ENCODE measurements at regions not wholly inside any gene's neighbourhood (a gene's known extent, or its start where the extent isn't known, plus 50 kb on each side); places are given as distances from the start of the nearest gene placed in this dataset.
"Not testable (repeated sequence)": the region's sequence is repeated elsewhere in the genome, so short reads cannot be mapped to it uniquely, and the experiment has no call there.

DNA sequence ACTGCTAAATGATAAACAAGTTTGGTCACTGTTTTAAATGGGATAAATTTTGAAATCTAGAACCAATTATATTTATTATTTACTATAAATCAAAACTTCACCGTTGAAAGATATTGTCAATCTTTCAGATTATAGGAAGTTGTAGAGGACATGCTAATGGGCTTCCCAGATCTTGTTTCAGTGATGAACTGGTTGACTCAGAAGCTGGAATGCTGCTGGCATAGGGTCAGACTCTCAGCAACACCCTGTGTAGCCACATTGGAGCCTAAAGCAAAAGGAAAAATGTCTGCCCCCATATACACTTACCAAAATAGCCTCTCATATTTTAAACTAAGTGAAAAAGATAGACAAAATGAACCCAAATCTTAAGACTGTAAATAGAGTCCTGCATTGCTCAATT is 916.9 kb upstream of the SOX9 start:
- DNase-seq (ENCODE audit: low read depth), result peak; percentile 40

DNA sequence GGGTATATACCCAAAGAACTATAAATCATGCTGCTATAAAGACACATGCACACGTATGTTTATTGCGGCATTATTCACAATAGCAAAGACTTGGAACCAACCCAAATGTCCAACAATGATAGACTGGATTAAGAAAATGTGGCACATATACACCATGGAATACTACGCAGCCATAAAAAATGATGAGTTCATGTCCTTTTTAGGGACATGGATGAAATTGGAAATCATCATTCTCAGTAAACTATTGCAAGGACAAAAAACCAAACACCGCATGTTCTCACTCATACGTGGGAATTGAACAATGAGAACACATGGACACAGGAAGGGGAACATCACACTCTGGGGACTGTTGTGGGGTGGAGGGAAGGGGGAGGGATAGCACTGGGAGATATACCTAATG is 914.9 kb upstream of the SOX9 start:
- DNase-seq (ENCODE audit: low read depth), result not testable (repeated sequence)

DNA sequence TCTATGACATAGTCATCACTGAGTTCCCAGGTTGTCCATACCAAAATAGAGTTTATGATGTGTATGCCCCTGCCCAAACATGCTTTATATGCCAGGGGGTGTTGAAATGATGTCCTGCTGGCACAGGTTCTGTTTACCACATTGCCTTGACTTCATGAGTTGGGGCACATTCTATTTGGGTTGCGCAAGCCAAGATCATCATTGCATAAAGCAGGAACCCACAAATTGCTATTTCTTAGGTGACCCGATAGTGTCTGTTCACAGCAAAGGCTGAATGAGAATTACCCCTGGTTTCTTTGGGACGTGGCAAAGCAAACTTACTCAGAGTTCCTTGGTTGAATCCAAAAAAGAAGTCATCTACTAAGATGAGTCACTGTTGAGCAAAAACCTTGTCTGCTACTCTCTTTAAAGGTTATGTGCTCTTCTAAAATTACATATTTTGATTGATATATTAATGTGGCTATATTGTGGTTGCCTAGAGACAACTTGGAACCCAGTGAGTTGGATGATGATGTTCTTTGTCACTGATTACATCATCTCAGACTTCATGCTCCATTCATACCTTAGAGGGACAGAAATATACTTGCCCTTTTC is 912.6 kb upstream of the SOX9 start:
- peak; percentile 61 for DNase-seq (ENCODE audit: low read depth)

DNA sequence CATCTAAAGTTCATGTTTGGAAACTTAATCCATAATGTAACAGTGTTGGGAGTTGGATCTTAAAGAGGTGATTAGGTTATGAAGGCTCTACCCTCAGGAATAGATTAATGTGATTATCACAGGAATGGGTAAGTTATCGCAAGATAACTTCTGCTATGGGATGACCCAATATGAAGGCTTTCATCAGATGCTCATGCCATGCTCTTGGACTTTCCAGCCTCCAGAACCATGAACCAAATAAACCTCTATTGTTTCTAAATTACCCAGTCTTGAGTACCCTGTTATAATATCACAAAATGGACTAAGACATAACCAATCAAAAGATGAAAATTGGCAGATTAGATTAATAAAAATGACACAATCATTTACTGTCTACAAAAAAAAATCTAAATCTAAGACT is 906.9 kb upstream of the SOX9 start:
- DNase-seq (ENCODE audit: low read depth), result no peak

DNA sequence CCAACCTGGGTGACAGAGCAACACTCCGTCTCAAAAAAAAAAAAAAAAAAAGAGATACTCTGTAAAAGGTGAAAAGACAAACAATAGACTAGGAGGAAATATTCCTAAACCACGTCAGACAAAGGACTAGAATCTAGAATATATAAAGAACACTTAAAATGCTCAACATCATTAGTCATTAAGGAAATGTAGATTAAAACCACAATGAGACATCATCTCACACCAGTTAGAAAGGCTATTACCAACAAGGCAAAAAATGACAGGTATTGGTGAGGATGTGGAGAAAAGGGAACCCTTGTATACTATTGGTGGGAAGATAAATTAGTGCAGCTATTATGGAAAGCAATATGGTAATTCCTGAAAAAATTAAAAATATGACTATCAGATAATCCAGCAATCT is 903.1 kb upstream of the SOX9 start:
- DNase-seq (ENCODE audit: low read depth), result peak; percentile 3

DNA sequence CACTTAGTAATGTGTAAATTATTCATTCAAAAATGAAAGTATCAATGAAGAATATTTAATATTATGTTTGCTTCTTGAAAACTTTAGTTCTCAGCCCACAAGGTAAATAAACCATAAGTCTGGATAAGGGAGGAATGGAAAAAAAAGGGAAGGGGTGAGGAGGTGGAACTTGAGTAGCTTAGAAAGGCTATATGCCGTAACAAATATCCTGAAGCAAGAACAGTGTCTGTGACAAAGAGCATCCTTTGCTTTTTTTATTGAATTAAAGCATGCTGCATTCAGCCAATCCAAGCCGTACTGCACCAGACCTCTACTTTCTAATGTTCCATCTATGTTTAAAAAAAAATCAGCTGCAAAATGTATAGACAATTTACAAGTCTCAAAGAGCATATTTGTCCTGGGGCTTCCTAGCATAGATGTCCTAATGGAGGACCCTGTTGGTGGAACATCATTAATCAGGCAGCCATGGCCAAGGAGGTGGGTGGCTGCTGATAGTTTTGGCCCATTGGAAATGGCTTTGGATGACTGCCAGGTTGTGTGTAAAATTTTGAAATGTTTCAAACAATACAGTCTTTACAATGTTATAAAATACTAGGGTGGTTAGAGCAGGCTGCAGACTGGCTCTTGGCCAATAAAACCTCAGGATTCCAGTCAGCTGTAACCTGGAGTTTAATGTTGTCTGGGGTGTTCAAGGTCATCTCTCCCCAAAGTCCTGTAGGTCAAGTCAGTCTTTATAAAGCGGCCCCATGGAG is 895.8 kb upstream of the SOX9 start:
- no peak for DNase-seq (ENCODE audit: low read depth)

DNA sequence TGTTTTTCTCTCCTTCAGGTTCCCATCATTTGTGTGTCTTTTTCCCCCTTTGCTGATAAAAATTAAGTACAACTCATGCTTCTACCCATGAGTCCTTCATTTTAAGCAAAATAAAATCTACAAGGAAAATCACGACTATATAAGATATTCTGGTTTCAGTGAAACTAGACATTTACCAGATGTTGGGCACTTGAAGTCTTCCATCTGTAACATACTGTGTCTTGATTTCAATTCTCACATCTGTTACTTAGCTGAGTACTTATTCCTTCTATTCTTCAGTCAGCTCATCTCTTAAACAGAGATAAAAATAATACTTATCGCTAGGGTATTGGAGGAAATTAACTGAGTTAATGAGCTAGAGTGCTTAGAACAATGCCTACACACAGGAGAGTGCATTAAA is 893.0 kb upstream of the SOX9 start:
- no peak for DNase-seq (ENCODE audit: low read depth)

DNA sequence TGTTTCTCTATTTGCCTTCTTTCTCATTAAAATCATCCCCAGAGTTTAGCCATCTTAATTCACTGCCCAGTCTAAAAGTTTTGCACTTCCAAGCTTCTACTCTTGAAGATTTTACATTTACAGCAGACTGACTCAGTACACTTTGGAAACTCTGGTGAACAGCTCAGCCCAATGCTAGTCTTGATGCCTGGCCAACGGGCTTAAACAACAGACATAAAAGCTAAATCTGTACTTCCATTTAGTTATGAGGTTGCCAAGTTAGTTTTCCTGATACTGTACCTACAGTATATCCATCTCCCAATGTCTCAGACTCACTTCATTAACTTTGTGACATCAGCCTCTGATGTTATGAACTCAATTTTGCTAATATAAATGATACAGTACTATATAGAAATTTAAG is 891.8 kb upstream of the SOX9 start:
- DNase-seq (ENCODE audit: low read depth), result no peak

DNA sequence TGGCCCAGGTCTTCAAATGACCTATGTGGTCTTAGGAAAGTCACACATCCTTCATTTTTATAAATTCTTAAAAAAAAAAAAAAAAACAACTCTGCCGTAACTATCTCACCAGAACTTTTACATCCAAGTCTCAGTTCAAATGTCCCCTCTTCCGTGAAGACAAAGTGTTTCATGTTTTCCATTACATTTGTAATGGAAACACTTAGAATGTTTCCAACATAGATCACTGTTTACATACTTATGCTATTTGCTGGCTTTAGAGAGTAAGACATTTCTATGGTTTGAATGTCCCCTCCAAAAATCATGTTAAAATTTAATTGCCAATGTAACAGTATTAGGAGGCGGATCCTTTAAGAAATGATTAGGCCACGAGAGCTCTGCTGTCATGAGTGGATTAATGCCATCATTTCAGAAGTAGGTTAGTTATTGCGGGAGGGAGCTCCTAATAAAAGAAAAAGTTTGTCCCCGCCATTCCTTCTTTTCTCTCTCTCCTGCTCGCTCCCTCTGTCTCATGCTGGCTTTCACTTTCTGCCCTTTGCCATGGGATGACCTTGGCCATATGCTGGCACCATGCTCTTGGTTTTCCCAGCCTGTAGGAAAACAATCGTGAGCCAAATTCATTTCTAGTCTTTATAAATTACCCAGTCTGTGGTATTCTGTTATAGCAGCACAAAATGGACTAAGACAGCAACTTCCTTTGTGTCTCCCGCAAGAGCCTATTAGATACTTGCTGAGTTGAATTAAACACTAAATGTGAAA is 887.8 kb upstream of the SOX9 start:
- no peak for DNase-seq (ENCODE audit: low read depth)

DNA sequence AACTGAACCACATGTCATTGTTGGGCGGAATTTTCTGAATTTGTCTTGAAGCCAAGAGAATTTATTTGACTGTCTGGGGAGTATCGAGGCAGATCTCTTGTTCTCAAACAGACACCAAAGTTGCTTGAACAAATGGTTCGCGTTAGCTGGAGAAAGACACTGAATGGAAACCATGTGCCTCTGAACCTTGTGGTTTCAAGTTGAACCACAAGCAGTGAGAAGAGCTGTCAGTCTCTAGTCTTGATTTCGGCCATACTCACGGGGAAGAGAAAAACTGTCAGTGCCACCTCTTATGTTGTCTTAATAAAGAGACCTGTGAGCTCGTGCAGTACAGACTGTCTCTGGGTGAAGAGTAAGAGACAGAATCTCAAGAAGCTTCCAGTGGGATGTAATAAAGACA is 886.5 kb upstream of the SOX9 start:
- DNase-seq (ENCODE audit: low read depth), result no peak

DNA sequence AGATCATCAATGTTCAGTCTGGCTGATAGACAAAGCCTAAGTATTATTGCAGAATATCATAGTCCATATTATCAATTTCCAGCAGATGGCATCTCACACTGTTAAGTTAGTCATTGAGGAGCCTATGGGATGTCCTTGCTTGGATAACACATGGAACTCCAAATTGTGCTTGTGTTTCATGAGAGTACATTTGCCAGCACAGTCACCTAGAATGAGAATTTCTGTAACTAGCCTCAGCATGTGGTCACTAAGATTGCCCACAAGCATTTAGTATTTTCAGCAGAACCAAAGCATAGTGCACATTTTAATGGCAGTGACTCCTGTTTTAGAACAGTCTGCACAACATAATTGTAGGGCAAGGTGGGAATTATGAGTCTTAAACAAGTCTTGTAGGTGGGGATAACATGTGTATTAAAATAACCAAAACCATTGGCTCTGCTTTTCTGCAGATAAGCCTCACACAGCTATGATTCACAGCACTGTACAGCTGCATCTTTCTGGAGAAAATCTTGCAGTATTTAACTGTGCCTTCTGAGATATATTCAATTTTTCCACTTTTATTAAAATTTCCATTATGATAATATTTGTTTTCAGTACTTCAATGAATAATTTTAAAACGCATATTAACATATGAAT is 882.8 kb upstream of the SOX9 start:
- peak; percentile 54 for DNase-seq (ENCODE audit: low read depth)

DNA sequence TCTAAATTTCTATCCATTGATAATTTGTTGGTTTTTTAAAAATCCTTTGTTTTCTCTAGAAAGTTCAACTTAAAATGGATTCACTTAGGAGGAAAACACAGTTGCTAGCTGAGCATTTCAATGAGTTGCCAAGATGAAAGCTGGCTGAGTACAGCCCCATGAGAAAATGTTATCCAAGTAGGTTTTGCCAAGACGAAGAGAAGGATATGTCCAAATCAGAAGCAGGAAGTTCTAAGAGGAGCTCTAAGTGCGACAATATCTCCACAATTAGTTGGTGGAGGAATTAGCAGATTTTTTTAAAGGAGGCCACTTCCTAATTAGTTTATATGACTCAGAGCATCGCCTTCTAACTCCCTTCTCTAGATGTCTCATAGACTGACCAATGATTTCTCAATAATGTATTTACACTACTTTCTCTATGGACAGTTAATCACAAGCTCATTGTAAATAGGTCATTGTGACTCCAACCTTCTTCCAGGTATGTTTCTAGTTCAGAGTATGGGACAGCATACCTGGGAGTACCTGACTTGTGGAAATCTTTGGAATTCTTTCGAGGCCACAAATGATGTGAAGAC is 873.3 kb upstream of the SOX9 start:
- no peak for DNase-seq (ENCODE audit: low read depth)

DNA sequence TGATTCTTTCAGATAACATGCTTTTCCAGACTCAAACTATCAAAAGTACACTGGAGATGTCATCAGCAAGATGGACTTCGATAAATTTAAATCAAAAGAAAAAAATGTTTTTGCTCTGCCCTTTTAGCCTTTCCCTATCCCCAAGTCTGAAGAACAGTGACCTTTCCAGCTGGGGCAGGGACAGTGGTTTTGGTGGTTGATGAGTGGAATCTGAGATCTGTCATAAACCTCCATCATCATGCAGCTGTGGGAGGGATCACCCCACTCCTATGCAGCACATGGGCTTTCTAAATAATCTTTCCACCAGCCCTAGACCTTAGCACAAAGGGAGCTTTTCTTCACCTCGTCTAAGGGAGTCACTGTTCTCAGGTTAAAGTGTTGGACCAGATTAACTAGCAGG is 869.5 kb upstream of the SOX9 start:
- DNase-seq (ENCODE audit: low read depth), result peak; percentile 36

DNA sequence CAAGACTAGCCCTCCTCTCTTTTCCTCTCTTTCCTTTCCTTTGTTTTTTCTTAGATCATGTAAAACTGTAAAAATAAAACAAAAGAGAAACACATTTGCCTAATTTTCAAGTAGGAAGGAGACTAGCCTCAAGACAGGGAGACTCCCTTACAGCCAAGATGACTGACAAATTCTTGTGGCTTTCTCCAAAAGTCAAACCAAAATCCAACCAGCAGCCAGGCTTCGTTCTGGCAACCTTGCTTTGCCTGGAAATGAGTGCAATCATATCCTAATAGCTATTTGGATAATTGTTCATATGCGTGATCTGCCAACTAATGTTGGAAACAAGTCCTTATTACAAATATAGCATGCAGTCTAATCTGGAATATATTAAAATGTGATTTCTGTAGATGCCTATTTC is 868.9 kb upstream of the SOX9 start:
- DNase-seq (ENCODE audit: low read depth), result peak; percentile 37

DNA sequence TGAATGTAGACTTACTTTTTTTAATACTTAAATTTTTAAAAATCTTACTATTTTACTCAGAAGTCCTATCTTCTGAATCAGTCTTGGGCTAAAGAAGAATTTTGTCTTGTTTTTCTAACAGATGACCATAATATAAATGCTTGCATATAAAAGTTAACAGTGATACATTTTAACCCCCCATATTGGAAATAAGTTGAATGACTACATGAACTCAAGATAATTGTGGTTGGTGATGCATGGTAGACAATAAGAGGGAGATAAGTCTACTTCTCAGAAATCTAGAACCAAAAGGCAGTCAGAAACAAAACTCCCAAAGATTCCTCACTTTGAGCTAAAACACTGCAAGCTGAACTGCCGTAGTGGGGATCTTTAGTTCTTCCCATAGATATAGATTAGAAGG is 868.4 kb upstream of the SOX9 start:
- no peak for DNase-seq (ENCODE audit: low read depth)

DNA sequence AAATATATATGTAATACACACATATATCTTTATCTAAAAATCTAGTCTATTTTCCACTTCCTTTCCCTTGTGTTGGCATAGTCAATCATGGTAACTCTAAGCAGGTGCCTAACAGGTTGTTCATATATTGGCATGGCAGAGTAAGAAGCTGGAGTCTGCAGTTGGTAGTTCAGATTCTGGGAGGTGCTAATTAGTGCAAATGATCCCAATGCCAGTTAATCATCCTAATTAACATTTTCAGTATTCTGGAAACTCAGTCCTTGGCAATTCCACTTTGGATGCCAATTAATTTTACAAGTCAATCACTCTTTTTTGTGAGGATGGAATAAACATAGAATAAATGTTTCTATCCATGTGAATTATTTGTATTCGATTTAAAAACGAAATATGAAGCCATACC is 863.7 kb upstream of the SOX9 start:
- DNase-seq (ENCODE audit: low read depth), result no peak

DNA sequence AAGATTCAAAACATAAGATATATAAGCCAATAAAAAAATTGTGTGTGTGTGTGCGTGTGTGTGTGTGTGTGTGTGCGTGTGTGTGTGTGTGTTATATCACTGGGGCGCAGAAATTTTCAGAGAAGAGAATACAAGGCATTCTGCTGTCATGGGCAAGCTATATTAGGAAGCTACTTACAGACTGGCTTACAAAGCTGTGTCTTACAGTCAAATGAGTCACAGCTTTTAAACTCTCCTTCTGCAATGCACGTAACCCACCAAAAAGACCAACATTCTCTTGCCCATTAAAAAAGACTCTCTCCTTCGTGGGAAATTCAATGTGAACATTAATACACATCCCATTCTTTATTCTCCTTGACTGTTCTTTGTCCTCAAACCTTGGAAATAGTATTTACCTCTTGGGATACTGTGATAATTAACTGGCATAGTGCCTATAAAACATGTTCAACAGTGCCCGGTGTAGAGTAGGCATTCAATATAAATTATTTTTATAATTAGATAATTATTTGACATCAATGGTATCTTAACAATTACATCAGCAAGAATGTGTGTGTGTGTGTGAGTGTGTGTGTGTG is 860.4 kb upstream of the SOX9 start:
- peak; percentile 13 for DNase-seq (ENCODE audit: low read depth)

DNA sequence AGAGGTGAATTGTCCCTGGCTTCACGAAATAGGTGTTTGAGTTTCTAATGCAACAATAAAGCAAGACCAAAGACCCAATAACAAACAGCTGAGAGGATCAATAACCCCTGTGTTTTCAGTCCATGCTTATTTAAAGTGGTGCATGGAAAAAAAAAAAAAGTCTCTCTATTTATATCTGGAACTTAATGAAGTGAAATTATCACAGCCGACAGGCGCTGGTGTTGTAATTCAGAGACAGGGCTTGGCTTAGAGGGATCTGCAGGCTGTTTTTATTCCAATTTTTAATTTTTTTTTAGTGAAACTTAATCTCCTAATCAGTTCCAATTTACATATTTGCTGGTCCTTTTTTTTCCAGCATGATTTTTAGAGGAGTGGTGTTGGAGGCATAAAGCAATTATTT is 858.2 kb upstream of the SOX9 start:
- DNase-seq (ENCODE audit: low read depth), result no peak

DNA sequence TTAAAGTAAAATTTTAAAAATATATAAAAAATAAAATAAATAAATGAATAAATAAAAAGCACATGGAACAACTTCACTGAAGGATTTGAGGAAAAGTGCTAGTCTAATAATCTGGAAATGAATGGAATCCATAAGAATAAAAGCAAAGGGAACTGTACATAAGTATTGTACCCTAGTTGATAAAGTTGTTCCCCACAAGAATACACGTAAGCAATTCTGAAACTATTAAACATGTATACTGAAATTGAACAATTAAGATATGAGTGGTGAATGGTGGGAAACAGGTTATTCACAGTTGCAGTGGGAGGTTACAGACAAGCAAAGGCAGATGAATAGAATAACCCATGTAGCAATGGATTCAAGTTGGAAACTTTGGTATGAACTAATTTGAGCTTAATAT is 853.2 kb upstream of the SOX9 start:
- DNase-seq (ENCODE audit: low read depth), result no peak

DNA sequence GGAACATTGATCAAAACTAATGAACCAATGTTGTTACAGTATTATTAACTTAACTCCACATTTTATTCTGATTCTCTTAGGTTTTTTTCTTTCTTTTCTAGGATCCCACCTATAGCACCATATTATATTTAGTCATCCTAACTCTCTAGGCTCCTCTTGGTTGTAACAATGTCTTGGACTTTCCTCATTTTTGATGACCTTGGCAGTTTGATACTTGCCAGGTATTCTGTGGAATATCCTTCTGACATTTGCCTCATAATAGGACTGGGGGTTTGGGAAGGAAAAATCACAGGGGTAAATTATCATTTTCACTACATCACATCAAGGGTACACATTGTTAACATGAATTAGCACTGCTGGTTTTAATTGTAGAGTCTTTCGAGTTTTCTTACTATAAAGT is 851.6 kb upstream of the SOX9 start:
- no peak for DNase-seq (ENCODE audit: low read depth)

DNA sequence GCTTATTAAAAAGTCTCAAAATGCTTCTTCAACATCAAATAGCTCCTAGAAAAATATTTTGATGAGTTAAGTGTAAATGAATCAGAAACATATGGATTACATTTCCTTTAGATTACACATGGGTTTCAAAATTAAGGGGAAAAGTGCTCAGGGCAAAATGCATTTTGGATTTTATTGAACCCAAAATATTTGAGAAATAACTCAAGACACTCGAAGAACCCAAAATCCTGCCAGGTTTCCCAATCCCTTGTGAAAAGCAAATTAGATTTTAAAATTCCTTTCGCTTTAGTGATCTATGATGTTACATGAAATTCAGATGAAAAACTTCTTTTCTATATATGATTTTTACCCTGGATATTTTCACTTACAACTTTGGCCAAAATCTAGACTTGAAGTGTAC is 847.4 kb upstream of the SOX9 start:
- no peak for DNase-seq (ENCODE audit: low read depth)

DNA sequence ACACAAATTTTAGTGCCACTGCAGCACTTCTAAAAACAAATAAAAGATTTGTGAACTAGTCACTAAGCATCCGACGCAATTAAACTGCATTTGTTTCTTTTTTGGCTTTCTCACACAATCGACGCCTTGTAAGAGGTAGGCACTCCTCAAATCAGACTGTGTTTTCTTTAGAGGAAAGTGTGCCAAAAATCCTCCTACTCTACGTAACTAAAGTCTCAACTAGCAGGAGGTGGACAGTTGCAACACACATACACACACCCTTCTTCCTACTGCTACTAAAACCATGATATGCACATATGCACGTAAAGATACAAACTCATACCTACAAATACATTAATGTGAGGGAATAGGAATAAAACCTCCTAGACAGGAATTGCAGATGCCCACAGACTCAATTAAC is 844.7 kb upstream of the SOX9 start:
- no peak for DNase-seq (ENCODE audit: low read depth)

Measured in EH (cell line).